Mucosa of stomach (tissue), 1 donor: ENCODE measurements at regions not wholly inside any gene's neighbourhood (a gene's known extent, or its start where the extent isn't known, plus 50 kb on each side); places are given as distances from the start of the nearest gene placed in this dataset.

Experiments
- H3K27me3 ChIP-seq: one replicate; pipeline ENCODE4 v1.7.0; 2013; ENCODE audit warnings: mild to moderate bottlenecking, low read length; ENCODE audit not compliant: control insufficient read depth, insufficient read depth
- H3K36me3 ChIP-seq: one replicate; pipeline ENCODE4 v1.7.0; 2013; ENCODE audit warnings: low read length; ENCODE audit not compliant: control insufficient read depth, insufficient read depth
- H3K4me1 ChIP-seq: one replicate; pipeline ENCODE4 v1.7.0; 2013; ENCODE audit warnings: mild to moderate bottlenecking, low read length; ENCODE audit not compliant: control insufficient read depth, insufficient read depth
- H3K4me3 ChIP-seq: one replicate; pipeline ENCODE4 v1.7.0; 2013; ENCODE audit warnings: low read length
- H3K9ac ChIP-seq: one replicate; pipeline ENCODE4 v1.7.0; 2013; ENCODE audit warnings: mild to moderate bottlenecking, low read length, moderate library complexity
- H3K9me3 ChIP-seq: one replicate; pipeline ENCODE4 v1.7.0; 2013; ENCODE audit warnings: mild to moderate bottlenecking, low read length, moderate library complexity; ENCODE audit not compliant: control insufficient read depth
- donor health status: Pancreatic carcinoma.

DNA sequence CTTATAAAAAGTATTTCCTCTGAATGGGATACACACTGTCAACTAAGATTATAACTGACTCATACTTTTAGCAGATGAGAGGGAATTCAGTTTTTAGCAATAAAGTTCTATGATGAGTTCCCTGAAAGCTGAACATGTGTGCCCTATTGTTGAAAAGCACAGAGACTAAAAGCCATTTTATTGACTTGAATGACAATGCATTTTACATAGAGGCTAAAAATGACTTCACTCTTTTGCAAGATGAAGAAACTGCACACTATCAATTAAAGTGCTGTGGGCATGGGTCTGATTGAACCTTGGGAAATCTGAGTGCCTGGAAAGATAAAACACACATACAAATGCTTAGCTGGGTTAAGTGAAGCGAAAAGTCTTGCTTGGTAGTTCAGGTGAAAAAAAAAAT is 633.4 kb downstream of the PDHA2 start:
- Histone ChIP-seq H3K27me3 (no peaks in the 10 kb centered on the region), H3K9ac (no peak overlapping the region), H3K4me3 (no peak overlapping the region), H3K36me3 (no peaks in the 10 kb centered on the region), H3K4me1 (peaks cover 18% of the 10 kb centered on the region), H3K9me3 (no peaks in the 10 kb centered on the region)

DNA sequence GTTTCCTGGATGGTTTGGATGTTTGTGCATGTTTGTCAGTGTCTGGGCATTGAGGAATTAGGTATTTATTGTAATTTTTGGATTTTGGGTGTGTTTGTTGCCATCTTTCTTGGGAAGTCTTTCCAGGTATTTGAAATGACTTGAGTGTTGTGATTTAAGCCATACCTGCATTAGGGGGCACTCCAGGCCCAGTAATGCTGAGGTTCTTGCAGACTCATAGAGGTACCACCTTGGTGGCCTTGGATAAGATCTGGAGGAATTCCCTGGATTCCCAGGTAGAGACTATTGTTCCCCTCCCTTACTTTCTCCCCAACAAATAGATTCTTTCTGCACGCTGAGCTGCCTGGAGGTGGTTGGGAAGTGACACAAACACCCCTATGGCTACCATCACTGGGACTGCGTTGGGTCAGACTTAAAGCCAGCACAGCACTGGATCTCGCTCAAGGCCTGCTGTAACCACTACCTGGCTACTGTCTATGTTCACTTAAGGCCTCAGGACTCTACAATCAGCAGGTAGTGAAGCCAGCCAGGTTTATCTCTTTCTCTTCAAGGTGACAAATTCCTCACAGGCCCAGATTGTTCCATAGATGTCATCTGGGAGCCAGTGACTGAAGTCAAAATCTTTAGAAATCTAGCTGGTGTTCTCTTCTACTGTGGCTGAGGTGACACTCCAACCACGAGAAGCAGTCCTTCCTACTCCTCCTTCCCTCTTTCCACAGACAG is 643.6 kb downstream of the PDHA2 start:
- Histone ChIP-seq H3K4me3 (no peak overlapping the region), H3K27me3 (no peaks in the 10 kb centered on the region), H3K4me1 (no peaks in the 10 kb centered on the region), H3K9ac (no peak overlapping the region), H3K36me3 (no peaks in the 10 kb centered on the region), H3K9me3 (no peaks in the 10 kb centered on the region)

DNA sequence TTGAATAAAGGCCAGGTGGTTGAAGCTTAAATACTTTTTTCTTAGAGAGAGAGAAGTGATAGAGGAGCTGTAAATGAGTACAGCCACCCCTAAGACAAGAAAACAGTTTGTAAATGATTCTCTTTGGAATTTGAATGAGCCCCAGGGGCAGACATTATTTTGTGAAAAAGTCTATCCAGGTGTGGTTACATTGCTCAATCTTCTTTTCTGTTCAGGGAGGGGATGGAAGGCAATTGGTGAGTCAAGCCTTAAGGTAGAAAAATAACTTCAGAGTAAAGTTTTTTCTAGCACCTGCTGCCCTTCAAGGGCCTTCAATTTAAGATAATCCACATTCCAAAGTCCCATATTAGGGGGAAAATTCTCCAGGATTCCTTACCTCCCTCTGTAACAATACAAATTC is 646.7 kb downstream of the PDHA2 start:
- no peak overlapping the region for H3K4me3 ChIP-seq
- H3K36me3 ChIP-seq = no peaks in the 10 kb centered on the region
- H3K4me1 ChIP-seq = no peaks in the 10 kb centered on the region
- no peak overlapping the region for H3K9ac ChIP-seq
- H3K27me3 ChIP-seq = no peaks in the 10 kb centered on the region
- no peaks in the 10 kb centered on the region for H3K9me3 ChIP-seq

DNA sequence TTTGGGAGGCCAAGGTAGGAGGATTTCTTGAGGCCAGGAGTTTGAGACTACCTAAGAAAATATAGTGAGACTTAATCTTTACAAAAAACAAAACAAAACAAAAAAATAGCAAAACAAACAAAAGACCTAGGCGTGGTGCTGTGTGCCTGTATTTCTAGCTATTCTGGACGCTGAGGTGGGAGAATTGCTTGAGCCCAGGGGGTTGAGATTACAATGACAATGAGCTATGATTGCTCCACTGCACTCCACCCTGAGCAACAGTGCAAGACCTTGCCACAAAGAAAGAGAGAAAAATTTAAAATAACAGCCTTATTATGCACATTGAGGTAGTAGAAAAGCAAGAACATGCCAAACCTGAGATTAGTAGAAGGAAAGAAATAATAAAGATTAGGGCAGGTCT is 657.7 kb downstream of the PDHA2 start:
- Histone ChIP-seq H3K27me3 (no peaks in the 10 kb centered on the region), H3K9me3 (no peaks in the 10 kb centered on the region), H3K36me3 (no peaks in the 10 kb centered on the region), H3K4me1 (no peaks in the 10 kb centered on the region), H3K9ac (no peak overlapping the region), H3K4me3 (no peak overlapping the region)

DNA sequence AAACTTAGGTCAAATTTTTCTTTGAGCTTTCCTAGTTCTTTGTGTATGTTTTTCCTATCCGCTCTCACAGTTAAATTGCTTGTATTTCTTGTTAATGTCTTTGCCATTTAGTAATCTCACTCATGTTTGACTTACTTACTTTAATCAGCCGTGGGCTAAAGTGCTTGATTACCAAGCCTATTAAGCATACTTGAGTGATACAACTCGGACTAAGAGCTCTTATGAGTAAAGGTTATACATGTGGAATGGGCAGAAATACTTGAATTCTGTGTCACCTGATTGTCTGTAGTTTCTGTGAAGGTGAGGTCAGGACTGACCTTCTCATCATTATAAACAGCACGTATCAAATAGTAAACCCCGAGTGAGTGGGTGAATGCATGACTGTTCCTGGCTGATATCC is 664.5 kb downstream of the PDHA2 start:
- no peaks in the 10 kb centered on the region for H3K36me3 ChIP-seq
- H3K4me3 ChIP-seq = no peak overlapping the region
- no peaks in the 10 kb centered on the region for H3K9me3 ChIP-seq
- no peaks in the 10 kb centered on the region for H3K27me3 ChIP-seq
- no peak overlapping the region for H3K9ac ChIP-seq
- no peaks in the 10 kb centered on the region for H3K4me1 ChIP-seq

DNA sequence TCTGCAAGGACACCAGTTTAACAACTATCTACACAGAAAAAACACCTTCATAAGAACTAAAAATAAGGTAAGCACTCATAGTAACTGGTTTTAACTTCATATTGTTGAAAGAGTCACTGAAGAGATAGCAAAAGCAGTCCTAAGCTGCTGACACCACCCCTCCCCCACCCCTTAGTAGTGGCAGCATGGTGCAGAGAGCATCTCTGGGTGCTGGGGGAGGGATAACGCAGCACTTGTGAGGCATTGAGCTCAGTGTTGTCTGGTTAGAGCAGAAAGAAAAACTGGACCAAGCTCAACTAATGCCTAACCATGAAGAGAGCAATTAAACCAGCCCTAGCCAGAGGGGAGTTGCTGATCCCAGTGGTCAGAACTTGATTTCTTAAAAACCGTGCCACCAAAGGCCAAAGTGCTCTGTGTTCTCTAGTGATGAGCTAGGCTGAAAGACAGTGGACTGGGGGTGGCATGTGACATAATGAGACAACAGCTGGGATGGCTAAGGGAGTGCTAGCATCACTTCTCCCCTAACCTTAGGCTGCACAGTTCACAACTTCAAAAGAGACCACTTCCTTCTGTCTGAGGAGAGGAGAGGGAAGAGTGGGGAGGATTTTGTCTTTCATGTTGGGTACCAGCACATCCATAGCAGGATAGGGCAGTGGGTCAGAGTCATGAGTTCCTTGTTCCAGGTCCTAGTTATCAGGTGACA is 669.3 kb downstream of the PDHA2 start:
- Histone ChIP-seq H3K4me3 (no peak overlapping the region), H3K36me3 (no peaks in the 10 kb centered on the region), H3K9me3 (no peaks in the 10 kb centered on the region), H3K27me3 (no peaks in the 10 kb centered on the region), H3K4me1 (no peaks in the 10 kb centered on the region), H3K9ac (no peak overlapping the region)

DNA sequence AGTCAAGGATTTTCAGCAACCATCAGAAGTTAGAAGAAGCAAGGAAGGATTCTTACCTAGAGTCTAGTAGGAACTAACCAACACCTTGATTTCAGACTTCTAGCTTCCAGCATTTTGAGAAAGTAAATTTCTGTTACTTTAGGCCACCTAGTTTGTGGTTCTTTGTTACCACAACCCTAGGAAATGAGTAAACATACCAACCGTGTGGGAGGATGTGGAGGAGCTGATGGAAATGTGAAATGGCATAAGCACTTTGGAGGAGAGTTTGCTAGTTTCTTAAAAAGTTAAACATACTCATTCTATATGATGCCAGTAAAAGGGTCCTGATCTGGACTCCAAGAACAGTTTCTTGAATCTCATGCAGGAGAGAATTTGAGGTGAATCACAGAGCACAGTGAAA is 679.4 kb downstream of the PDHA2 start:
- Histone ChIP-seq H3K9me3 (no peaks in the 10 kb centered on the region), H3K4me3 (no peak overlapping the region), H3K27me3 (no peaks in the 10 kb centered on the region), H3K9ac (no peak overlapping the region), H3K36me3 (no peaks in the 10 kb centered on the region), H3K4me1 (no peaks in the 10 kb centered on the region)

DNA sequence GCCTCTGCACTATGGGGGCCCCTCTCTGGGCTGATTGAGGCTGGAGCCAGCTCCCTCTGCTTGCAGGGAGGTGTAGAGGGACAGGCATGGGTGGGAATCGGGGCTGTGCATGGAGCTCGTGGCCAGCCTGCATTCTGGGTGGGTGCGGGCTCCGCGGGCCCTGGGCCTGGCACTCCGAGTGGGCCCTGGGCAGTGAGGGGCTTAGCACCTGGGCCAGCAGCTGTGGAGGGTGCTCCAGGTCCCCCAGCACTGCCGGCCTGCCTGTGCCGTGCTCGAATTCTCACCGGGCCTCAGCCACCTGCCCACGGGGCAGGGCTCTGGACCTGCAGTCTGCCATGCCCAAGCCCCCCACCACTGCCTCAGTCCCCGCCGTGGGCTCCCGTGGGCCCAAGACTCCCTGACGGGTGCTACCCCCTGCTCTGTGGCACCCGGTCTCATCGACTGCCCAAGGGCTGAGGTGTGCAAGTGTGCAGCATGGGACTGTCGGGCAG is 681.2 kb downstream of the PDHA2 start:
- Histone ChIP-seq H3K9me3 (no peaks in the 10 kb centered on the region), H3K36me3 (no peaks in the 10 kb centered on the region), H3K4me1 (no peaks in the 10 kb centered on the region), H3K27me3 (no peaks in the 10 kb centered on the region), H3K4me3 (no peak overlapping the region), H3K9ac (no peak overlapping the region)

DNA sequence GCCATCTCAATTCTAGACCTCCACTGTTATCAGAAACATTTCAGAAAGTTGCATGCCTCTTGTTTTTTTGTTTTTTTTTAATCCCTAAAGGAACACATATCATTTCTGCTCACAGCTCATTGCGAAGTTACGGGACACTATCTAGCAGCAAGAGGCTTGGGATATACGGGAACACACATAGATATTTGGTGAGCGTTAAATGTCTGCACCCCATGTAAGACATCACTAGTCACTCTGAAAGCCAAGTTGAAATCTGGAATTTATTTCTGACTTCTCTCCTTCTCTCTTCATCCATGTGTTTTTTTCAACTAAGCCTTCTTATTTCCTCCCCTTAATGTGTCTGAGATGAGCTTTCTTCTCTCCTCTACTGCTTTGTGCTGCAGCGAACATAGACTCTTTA is 683.7 kb downstream of the PDHA2 start:
- no peaks in the 10 kb centered on the region for H3K9me3 ChIP-seq
- H3K9ac ChIP-seq = no peak overlapping the region
- H3K27me3 ChIP-seq = no peaks in the 10 kb centered on the region
- H3K36me3 ChIP-seq = no peaks in the 10 kb centered on the region
- no peaks in the 10 kb centered on the region for H3K4me1 ChIP-seq
- H3K4me3 ChIP-seq = no peak overlapping the region

DNA sequence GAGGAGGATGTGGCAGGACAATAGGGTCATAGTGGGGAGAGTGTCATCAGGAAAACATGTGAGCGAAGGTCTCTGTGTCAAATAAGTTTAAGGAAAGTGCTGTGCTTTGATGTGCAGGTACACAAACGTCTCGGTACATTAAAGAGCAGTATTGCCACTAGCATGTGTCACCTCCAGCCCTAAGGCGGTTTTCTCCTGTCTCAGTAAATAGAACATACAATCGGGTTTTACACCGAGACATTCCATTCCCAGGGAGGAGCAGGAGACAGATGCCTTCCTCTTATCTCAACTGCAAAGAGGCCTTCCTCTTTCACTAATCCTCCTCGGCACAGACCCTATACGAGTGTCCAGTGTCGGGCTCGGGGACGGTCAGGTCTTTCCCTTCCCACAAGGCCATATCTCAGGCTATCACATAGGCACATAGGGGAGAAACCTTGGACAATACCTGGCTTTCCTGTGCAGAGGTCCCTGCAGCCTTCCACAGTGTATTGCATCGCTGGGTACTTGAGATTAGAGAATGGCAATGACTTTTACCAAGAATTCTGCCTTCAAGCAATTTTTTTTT is 684.5 kb downstream of the PDHA2 start:
- H3K9me3 ChIP-seq = no peaks in the 10 kb centered on the region
- H3K9ac ChIP-seq = no peak overlapping the region
- no peak overlapping the region for H3K4me3 ChIP-seq
- no peaks in the 10 kb centered on the region for H3K27me3 ChIP-seq
- no peaks in the 10 kb centered on the region for H3K4me1 ChIP-seq
- no peaks in the 10 kb centered on the region for H3K36me3 ChIP-seq

DNA sequence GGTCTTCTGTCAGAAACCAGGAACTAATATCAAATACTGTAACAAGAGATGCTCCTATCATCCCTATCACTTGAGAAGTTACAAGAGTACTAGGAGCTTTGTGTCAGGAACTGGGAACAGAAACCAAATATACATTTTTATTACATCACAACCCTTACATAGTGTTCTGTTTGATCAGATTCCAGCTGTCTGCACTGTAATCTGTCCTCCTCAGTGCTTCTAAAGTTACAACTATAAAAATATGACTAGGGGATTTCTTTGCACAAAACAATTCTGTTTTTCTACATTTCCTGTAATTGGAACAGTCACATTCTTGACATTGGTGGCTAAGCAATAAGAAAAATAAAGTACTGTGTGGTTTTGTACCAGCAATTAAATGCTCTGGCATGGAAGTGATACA is 686.0 kb downstream of the PDHA2 start:
- H3K9me3 ChIP-seq = no peaks in the 10 kb centered on the region
- H3K27me3 ChIP-seq = no peaks in the 10 kb centered on the region
- no peak overlapping the region for H3K4me3 ChIP-seq
- no peaks in the 10 kb centered on the region for H3K36me3 ChIP-seq
- no peaks in the 10 kb centered on the region for H3K4me1 ChIP-seq
- H3K9ac ChIP-seq = no peak overlapping the region

DNA sequence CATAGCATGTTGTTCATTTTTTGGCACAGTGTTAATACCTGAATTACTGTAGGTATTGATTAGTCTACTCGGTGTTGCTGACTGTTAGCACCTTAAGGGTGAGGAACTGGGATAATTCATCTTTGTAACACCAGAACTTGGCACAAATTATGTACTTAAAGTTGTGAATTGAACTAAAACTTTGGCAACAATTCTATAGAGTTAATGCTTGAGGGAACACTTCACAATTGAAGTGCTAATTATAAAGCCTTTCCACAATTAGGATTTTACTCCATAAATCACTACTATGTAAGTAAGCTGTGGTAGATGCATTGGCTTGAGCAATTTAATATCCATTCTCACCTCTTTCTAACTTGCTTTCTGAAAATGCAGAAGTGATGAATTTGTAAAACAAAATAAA is 686.7 kb downstream of the PDHA2 start:
- Histone ChIP-seq H3K9ac (no peak overlapping the region), H3K9me3 (no peaks in the 10 kb centered on the region), H3K4me1 (no peaks in the 10 kb centered on the region), H3K36me3 (no peaks in the 10 kb centered on the region), H3K27me3 (no peaks in the 10 kb centered on the region), H3K4me3 (no peak overlapping the region)
